Spleen (tissue), 7 donors: ENCODE measurements at regions not wholly inside any gene's neighbourhood (a gene's known extent, or its start where the extent isn't known, plus 50 kb on each side); places are given as distances from the start of the nearest gene placed in this dataset.

Experiments
- POLR2A ChIP-seq, 3 donors: fragments of 450-650 bp; IDR thresholded peaks; one replicate each; pipeline ENCODE4 v1.5.1; 2017; ENCODE audit warnings: antibody characterized with exemption in 3 of 3, mild to moderate bottlenecking in 1 of 3
- POLR2AphosphoS5 ChIP-seq, 3 donors: sonication (generic); formaldehyde crosslinking; IDR thresholded peaks; one replicate each; pipeline ENCODE4 v1.5.1; 2017; ENCODE audit warnings: antibody characterized with exemption in 3 of 3
- TF ChIP-seq, protein P1 (sequence below), 11 experiments: fragments of 200-600 bp in 7 of 11; fragments of 450-650 bp in 4 of 11; sonication (generic) in 4 of 11; IDR thresholded peaks in 8 of 11; conservative IDR thresholded peaks in 3 of 11; 1 replicate in 7 of 11; 2 replicates in 4 of 11; pipeline versions ENCODE4 v1.4.0 to v1.8.0; 2016 to 2021; ENCODE audit warnings: antibody characterized with exemption in 11 of 11, inconsistent platforms in 4 of 11, mild to moderate bottlenecking in 1 of 11
- donor health status: DM: no; HTN: no; CAD: no; lungs with moderate emphysema.
- donor health status: DM: no; HTN: no; CAD: no.
- donor health status: DM: no; HTN: no; CAD: no.

DNA sequence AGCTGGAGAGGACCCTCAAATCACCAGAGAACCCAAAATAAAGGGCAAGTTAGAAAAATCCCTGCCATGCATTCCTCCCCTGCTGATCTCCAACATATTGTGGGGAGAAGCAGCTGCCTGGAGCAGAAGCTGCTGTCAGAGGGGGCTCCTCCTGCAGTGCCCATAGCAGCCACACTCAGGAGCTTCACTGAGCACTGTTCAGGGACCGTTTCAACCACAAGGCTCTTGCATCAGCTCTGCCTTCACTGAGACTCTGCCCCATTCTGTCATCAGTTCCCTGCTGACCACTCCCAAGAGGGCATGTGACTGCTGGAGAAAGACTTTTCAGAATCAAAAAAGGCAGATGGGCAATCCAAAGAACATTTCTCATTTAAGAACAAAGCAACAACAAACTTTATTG, 392.7 kb downstream of the GALC start:
- TF ChIP-seq POLR2A (IDR thresholded peaks at IDR 0.05) (no peak), POLR2AphosphoS5 (IDR thresholded peaks at IDR 0.05) (no peak)
- TF ChIP-seq, protein P1, sequence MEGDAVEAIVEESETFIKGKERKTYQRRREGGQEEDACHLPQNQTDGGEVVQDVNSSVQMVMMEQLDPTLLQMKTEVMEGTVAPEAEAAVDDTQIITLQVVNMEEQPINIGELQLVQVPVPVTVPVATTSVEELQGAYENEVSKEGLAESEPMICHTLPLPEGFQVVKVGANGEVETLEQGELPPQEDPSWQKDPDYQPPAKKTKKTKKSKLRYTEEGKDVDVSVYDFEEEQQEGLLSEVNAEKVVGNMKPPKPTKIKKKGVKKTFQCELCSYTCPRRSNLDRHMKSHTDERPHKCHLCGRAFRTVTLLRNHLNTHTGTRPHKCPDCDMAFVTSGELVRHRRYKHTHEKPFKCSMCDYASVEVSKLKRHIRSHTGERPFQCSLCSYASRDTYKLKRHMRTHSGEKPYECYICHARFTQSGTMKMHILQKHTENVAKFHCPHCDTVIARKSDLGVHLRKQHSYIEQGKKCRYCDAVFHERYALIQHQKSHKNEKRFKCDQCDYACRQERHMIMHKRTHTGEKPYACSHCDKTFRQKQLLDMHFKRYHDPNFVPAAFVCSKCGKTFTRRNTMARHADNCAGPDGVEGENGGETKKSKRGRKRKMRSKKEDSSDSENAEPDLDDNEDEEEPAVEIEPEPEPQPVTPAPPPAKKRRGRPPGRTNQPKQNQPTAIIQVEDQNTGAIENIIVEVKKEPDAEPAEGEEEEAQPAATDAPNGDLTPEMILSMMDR (IDR thresholded peaks at IDR 0.05 in 8 of 11, conservative IDR thresholded peaks at IDR 0.05 in 3 of 11): no peak
